B cell (primary cell): ENCODE measurements at regions not wholly inside any gene's neighbourhood (a gene's known extent, or its start where the extent isn't known, plus 50 kb on each side); places are given as distances from the start of the nearest gene placed in this dataset.

Experiments
- ATAC-seq: fragments of 200-7000 bp; cut with Tn5 transposase; one replicate; pipeline ENCODE4 v1.10.0; 2021; ENCODE audit warnings: low read depth, mild to moderate bottlenecking, moderate number of reproducible peaks, moderate library complexity
- CTCF ChIA-PET: fragments of 350-600 bp; sonication (Branson Sonifier 250); formaldehyde crosslinking; loops from one replicate; lab custom pipeline; 2021; ENCODE audit warnings: antibody characterized with exemption, inconsistent platforms; lab: Charles Lee
- POLR2A ChIA-PET: fragments of 350-600 bp; sonication (Branson Sonifier 250); formaldehyde crosslinking; loops from one replicate; lab custom pipeline; 2021; ENCODE audit warnings: antibody characterized with exemption; lab: Charles Lee
- DNase-seq: peaks from one replicate; pipeline ENCODE4 v3.0.0; 2013
- H2AFZ ChIP-seq: 2 replicates; pipeline ENCODE4 v1.6.1; 2012; ENCODE audit warnings: mild to moderate bottlenecking, low read depth, low read length; ENCODE audit not compliant: insufficient read depth, poor library complexity, severe bottlenecking
- H3K27ac ChIP-seq, 2 donors: 1 replicate in 1 of 2; 2 replicates in 1 of 2; pipeline ENCODE4 v1.5.1; 2012 to 2013; ENCODE audit warnings: low read length in 2 of 2, mild to moderate bottlenecking in 2 of 2, moderate library complexity in 1 of 2
- H3K27me3 ChIP-seq, 4 experiments: fragments of 200-600 bp in 1 of 4; sonication (generic) in 1 of 4; replicated peaks in 1 of 4; 1 replicate in 2 of 4; 2 replicates in 2 of 4; pipeline versions ENCODE4 v1.6.1 to v1.7.0; 2013 to 2016; ENCODE audit warnings: low read length in 3 of 4, mild to moderate bottlenecking in 2 of 4, mixed read lengths in 1 of 4, moderate library complexity in 1 of 4; ENCODE audit not compliant: insufficient read depth in 4 of 4, control insufficient read depth in 3 of 4; ENCODE audit errors: control extremely low read depth in 1 of 4
- H3K36me3 ChIP-seq, 2 experiments: replicated peaks in 1 of 2; 1 replicate in 1 of 2; 2 replicates in 1 of 2; pipeline versions ENCODE4 v1.6.1 to v1.7.1; 2013; ENCODE audit warnings: low read length in 1 of 2; ENCODE audit not compliant: insufficient read depth in 2 of 2, control insufficient read depth in 1 of 2; ENCODE audit errors: control extremely low read depth in 1 of 2, extremely low read depth in 1 of 2
- H3K4me1 ChIP-seq, 2 donors: fragments of 200-600 bp in 1 of 2; sonication (generic) in 1 of 2; 1 replicate in 1 of 2; 2 replicates in 1 of 2; pipeline versions ENCODE4 v1.5.1 to v1.6.1; 2013 to 2017; ENCODE audit warnings: low read length in 2 of 2; ENCODE audit not compliant: control insufficient read depth in 2 of 2, insufficient read depth in 2 of 2
- H3K4me2 ChIP-seq: replicated peaks from 2 replicates; pipeline ENCODE3; 2012; ENCODE audit warnings: mild to moderate bottlenecking, low read depth, low read length; ENCODE audit not compliant: poor library complexity, severe bottlenecking
- H3K4me3 ChIP-seq, 5 experiments: fragments of 200-600 bp in 1 of 5; sonication (generic) in 1 of 5; 1 replicate in 3 of 5; 2 replicates in 2 of 5; pipeline versions ENCODE4 v1.5.1 to v1.7.0; 2011 to 2016; ENCODE audit warnings: low read length in 4 of 5, mild to moderate bottlenecking in 4 of 5, low read depth in 2 of 5, control low read depth in 1 of 5, moderate library complexity in 1 of 5; ENCODE audit not compliant: insufficient read depth in 1 of 5; ENCODE audit errors: control extremely low read depth in 1 of 5, extremely low read depth in 1 of 5
- H3K79me2 ChIP-seq: fragments of 200-600 bp; sonication (generic); one replicate; pipeline ENCODE4 v1.6.0; 2016; ENCODE audit warnings: low read length; ENCODE audit not compliant: control insufficient read depth, insufficient read depth
- H3K9ac ChIP-seq: fragments of 200-600 bp; sonication (generic); 2 replicates; pipeline ENCODE4 v1.6.1; 2017; ENCODE audit warnings: mild to moderate bottlenecking, low read length, moderate library complexity
- H3K9me3 ChIP-seq, 3 donors: one replicate each; pipeline versions ENCODE4 v1.6.1 to v1.7.1; 2013; ENCODE audit warnings: low read length in 2 of 3; ENCODE audit not compliant: control insufficient read depth in 2 of 3, insufficient read depth in 1 of 3; ENCODE audit errors: control extremely low read depth in 1 of 3
- H4K20me1 ChIP-seq: 2 replicates; pipeline ENCODE4 v1.6.0; 2012; ENCODE audit warnings: mild to moderate bottlenecking, low read length; ENCODE audit not compliant: insufficient read depth, control insufficient read depth, poor library complexity, severe bottlenecking
- H3K27ac Mint-ChIP-seq: one replicate; pipeline ENCODE4 v1.8.0; 2021; ENCODE audit warnings: mixed read lengths
- H3K27me3 Mint-ChIP-seq: one replicate; pipeline ENCODE4 v1.8.0; 2021; ENCODE audit warnings: mixed read lengths
- H3K4me1 Mint-ChIP-seq: one replicate; pipeline ENCODE4 v1.8.0; 2021; ENCODE audit warnings: mixed read lengths
- H3K4me3 Mint-ChIP-seq: one replicate; pipeline ENCODE4 v1.8.0; 2021; ENCODE audit warnings: mixed read lengths
- H3K9me3 Mint-ChIP-seq: one replicate; pipeline ENCODE4 v1.8.0; 2022; ENCODE audit warnings: mixed read lengths; ENCODE audit not compliant: insufficient read depth
- EZH2 ChIP-seq: IDR thresholded peaks from 2 replicates; pipeline ENCODE4 v1.6.1; 2012; ENCODE audit warnings: borderline replicate concordance, low read depth, mild to moderate bottlenecking, moderate library complexity, low read length; ENCODE audit not compliant: insufficient read depth, poor library complexity, severe bottlenecking
- WGBS: methylation state at CpG from one replicate; pipeline ENCODE4 v1.1.5; 2013; ENCODE audit warnings: missing lambda C conversion rate; ENCODE audit not compliant: insufficient coverage; 5-methylcytosine and 5-hydroxymethylcytosine counted together
- intact Hi-C: fragments of 100-400 bp; cut with micrococcal nuclease; formaldehyde crosslinking; loops from one replicate; pipeline ENCODE4 v1.10.0; 2022
- TF ChIP-seq, protein P1 (sequence below): fragments of 200-600 bp; IDR thresholded peaks from one replicate; pipeline ENCODE4 v1.8.0; 2022; ENCODE audit warnings: antibody characterized with exemption, mild to moderate bottlenecking

DNA sequence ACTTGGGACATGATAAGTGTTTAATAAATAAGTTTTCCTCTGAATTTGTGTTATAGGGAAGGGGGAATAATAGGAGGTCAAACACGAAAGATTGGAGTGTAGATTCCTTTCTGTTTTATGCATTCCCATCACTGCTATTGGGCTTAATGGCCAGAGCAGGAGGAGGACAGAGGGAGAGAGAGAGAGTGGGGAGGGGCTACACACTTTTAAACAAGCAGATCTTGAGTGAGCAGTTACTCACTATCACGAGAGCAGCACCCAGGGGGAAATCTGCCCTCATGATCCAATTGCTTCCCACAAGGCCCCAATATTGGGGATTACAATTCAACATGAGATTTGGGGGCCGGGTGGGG, 505.0 kb downstream of the GRIN2A start:
- no peaks in the 10 kb centered on the region for H3K36me3 ChIP-seq
- ChIA-PET POLR2A (no interaction called here), CTCF (no interaction called here)
- no peak overlapping the region for H3K4me3 ChIP-seq
- H3K4me1 ChIP-seq, result no peaks in the 10 kb centered on the region
- H3K9me3 ChIP-seq, result peaks cover 0 to 3% (median 0%) of the 10 kb centered on the region in 3 donors
- no peaks in the 10 kb centered on the region for H3K27me3 ChIP-seq
- no peak for ATAC-seq
- H4K20me1 ChIP-seq, result no peaks in the 10 kb centered on the region
- Mint-ChIP-seq H3K27me3 (peaks cover 14% of the 10 kb centered on the region), H3K4me1 (no peaks in the 10 kb centered on the region), H3K9me3 (no peaks in the 10 kb centered on the region), H3K27ac (no peak overlapping the region), H3K4me3 (no peak overlapping the region)
- no peak overlapping the region for H3K27ac ChIP-seq
- no peak overlapping the region for H2AFZ ChIP-seq
- no peak overlapping the region for H3K4me2 ChIP-seq
- intact Hi-C loops, result no loop called here
- TF ChIP-seq, protein P1, sequence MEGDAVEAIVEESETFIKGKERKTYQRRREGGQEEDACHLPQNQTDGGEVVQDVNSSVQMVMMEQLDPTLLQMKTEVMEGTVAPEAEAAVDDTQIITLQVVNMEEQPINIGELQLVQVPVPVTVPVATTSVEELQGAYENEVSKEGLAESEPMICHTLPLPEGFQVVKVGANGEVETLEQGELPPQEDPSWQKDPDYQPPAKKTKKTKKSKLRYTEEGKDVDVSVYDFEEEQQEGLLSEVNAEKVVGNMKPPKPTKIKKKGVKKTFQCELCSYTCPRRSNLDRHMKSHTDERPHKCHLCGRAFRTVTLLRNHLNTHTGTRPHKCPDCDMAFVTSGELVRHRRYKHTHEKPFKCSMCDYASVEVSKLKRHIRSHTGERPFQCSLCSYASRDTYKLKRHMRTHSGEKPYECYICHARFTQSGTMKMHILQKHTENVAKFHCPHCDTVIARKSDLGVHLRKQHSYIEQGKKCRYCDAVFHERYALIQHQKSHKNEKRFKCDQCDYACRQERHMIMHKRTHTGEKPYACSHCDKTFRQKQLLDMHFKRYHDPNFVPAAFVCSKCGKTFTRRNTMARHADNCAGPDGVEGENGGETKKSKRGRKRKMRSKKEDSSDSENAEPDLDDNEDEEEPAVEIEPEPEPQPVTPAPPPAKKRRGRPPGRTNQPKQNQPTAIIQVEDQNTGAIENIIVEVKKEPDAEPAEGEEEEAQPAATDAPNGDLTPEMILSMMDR, result no peak
- H3K9ac ChIP-seq, result no peak overlapping the region
- no peak for DNase-seq
- WGBS, result 80% methylated on average over 1 of the region's 3 CpGs
- no peaks in the 10 kb centered on the region for H3K79me2 ChIP-seq

DNA sequence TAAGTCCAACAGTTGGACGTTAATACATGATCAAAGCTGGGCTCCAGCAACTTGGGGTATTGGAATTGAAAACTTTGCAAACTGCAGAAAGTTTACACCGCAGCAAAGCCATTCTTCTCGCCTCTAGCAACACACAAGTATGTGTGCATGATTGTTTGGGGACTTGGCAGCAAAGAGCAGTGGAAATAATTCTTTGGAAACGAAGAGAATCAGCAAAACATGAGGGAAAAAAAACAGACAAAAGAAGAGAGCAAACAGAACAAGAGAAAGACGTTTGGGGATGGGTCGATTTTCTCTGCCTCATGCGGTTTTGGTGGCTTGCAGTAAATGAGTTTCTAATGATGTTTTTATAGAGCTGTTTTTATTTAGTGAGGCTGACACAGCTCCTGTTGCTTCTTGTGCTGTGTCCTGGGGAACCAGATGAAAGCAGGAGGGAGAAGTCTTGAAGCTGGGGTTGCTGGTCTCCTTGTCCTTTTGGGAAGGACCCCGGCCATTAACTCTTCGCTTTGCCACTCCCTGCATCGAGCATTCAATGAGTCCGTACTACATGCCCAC, 502.9 kb downstream of the GRIN2A start:
- Histone ChIP-seq H3K9ac (no peak overlapping the region), H3K27me3 (no peaks in the 10 kb centered on the region), H2AFZ (no peak overlapping the region), H4K20me1 (no peaks in the 10 kb centered on the region), H3K4me1 (no peaks in the 10 kb centered on the region), H3K79me2 (no peaks in the 10 kb centered on the region), H3K4me2 (no peak overlapping the region), H3K27ac (no peak overlapping the region), H3K9me3 (peaks cover 0 to 8% (median 3%) of the 10 kb centered on the region in 3 donors), H3K4me3 (no peak overlapping the region), H3K36me3 (no peaks in the 10 kb centered on the region)
- Mint-ChIP-seq H3K4me1 (no peaks in the 10 kb centered on the region), H3K4me3 (no peak overlapping the region), H3K27me3 (peaks cover 14% of the 10 kb centered on the region), H3K27ac (no peak overlapping the region), H3K9me3 (peaks cover 10% of the 10 kb centered on the region)
- ATAC-seq, result no peak
- WGBS, result 27% methylated on average over 5 of the region's 11 CpGs
- DNase-seq, result no peak
- POLR2A ChIA-PET, result no interaction called here
- intact Hi-C loops, result no loop called here
- TF ChIP-seq, protein P1, result no peak
- TF ChIP-seq EZH2, result no peak
- CTCF ChIA-PET, result no interaction called here
